HepG2 (cell line): ENCODE measurements at regions not wholly inside any gene's neighbourhood (a gene's known extent, or its start where the extent isn't known, plus 50 kb on each side); places are given as distances from the start of the nearest gene placed in this dataset.
"Not testable (repeated sequence)": the region's sequence is repeated elsewhere in the genome, so short reads cannot be mapped to it uniquely, and the experiment has no call there.

Source experiments
- EP300 ChIP-seq, 3 experiments: sonication (generic) in 1 of 3; formaldehyde crosslinking in 1 of 3; IDR thresholded peaks; 2 replicates each; pipeline versions ENCODE4 v1.5.1 to v1.6.1; 2011 to 2020; ENCODE audit warnings: low read depth in 2 of 3, low read length in 2 of 3, borderline replicate concordance in 1 of 3, improper control_type of control experiment in 1 of 3, mild to moderate bottlenecking in 1 of 3, missing genetic modification reagents in 1 of 3, moderate library complexity in 1 of 3
- SP2 ChIP-seq: sonication (generic); formaldehyde crosslinking; IDR thresholded peaks from 2 replicates; pipeline ENCODE4 v1.5.1; 2020; ENCODE audit warnings: mild to moderate bottlenecking, missing genetic modification reagents
- TARDBP ChIP-seq: sonication (generic); formaldehyde crosslinking; IDR thresholded peaks from 2 replicates; pipeline ENCODE4 v1.8.0; 2022; ENCODE audit warnings: mild to moderate bottlenecking, missing genetic modification reagents
- TF ChIP-seq, protein P1 (sequence below): sonication (generic); formaldehyde crosslinking; IDR thresholded peaks from 2 replicates; pipeline ENCODE4 v1.5.0; 2020; ENCODE audit warnings: mild to moderate bottlenecking, missing genetic modification reagents, moderate library complexity
- TF ChIP-seq, protein P2 (sequence below): conservative IDR thresholded peaks from 2 replicates; pipeline ENCODE4 v1.6.1; 2018; ENCODE audit warnings: missing genetic modification reagents

- TF ChIP-seq EP300 (IDR thresholded peaks at IDR 0.05; ENCODE audit: low read depth in 2 of 2, low read length in 2 of 2); EP300 (CRISPR knock-in tag; IDR thresholded peaks at IDR 0.05; ENCODE audit: borderline replicate concordance); TARDBP (CRISPR knock-in tag); SP2 (CRISPR knock-in tag): not testable (repeated sequence)
- TF ChIP-seq, protein P1, sequence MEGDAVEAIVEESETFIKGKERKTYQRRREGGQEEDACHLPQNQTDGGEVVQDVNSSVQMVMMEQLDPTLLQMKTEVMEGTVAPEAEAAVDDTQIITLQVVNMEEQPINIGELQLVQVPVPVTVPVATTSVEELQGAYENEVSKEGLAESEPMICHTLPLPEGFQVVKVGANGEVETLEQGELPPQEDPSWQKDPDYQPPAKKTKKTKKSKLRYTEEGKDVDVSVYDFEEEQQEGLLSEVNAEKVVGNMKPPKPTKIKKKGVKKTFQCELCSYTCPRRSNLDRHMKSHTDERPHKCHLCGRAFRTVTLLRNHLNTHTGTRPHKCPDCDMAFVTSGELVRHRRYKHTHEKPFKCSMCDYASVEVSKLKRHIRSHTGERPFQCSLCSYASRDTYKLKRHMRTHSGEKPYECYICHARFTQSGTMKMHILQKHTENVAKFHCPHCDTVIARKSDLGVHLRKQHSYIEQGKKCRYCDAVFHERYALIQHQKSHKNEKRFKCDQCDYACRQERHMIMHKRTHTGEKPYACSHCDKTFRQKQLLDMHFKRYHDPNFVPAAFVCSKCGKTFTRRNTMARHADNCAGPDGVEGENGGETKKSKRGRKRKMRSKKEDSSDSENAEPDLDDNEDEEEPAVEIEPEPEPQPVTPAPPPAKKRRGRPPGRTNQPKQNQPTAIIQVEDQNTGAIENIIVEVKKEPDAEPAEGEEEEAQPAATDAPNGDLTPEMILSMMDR (CRISPR knock-in tag), result not testable (repeated sequence)
- TF ChIP-seq, protein P2, sequence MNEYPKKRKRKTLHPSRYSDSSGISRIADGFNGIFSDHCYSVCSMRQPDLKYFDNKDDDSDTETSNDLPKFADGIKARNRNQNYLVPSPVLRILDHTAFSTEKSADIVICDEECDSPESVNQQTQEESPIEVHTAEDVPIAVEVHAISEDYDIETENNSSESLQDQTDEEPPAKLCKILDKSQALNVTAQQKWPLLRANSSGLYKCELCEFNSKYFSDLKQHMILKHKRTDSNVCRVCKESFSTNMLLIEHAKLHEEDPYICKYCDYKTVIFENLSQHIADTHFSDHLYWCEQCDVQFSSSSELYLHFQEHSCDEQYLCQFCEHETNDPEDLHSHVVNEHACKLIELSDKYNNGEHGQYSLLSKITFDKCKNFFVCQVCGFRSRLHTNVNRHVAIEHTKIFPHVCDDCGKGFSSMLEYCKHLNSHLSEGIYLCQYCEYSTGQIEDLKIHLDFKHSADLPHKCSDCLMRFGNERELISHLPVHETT (CRISPR knock-in tag), result not testable (repeated sequence)
Measured at GRCh38 chr10:47699854-47700253, 63.5 kb downstream of the SYT15B start.
